GM18517 (cell line): ENCODE measurements at regions not wholly inside any gene's neighbourhood (a gene's known extent, or its start where the extent isn't known, plus 50 kb on each side); places are given as distances from the start of the nearest gene placed in this dataset.

ENCODE experiments used
- ATAC-seq: cut with Tn5 transposase; IDR thresholded peaks from one replicate; pipeline ENCODE4 v1.9.1; 2021; ENCODE audit warnings: mild to moderate bottlenecking, moderate library complexity; ENCODE audit not compliant: unreplicated experiment

- no peak for ATAC-seq
These were observed 100.1 kb upstream of the COL21A1 start for GRCh38 chr6:56347526-56347925.

DNA sequence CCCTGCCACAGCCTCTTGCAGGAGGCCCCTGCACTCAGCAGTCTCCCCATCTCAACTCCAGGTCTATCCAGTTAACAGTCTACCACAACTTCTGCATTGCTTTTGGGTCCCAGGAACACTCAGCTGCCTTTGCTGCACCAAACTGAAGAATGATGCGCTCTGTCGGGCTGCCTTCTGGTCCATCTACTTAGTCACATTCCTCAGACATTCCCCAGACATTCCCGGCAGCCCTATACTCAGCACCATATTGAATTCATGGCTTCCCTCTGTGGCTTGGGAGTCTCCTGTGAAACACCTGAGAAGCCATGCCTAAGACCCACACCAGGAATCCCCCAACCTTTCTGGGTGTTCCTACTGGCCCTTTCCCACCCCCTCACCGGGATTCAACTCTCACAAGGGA lies 99.6 kb upstream of the COL21A1 start:
- ATAC-seq, result no peak

- no peak for ATAC-seq
These were observed 98.1 kb upstream of the COL21A1 start for GRCh38 chr6:56345376-56345995.

DNA sequence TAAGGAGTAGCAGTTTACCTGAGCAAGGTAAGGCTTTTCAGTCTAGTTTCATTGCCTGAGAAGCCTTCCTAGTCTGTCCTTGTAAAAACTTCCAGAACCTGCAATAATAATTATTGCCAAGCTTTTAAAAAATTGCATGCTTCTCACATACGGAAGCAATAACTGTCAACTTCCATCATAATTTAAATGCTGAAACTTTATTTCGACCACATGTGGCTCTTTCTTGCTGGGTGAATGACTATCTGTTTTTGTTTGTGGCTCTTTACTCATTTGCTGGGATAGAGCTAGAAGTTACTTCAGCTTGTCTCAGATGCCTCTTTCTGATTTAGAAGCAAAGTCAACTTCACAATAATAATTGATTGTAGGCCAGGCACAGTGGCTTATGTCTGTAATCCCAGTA lies 95.9 kb upstream of the COL21A1 start:
- ATAC-seq, result no peak

GRCh38 chr6:56339524-56339923 lies 92.1 kb upstream of the COL21A1 start:
- ATAC-seq, result no peak

- no peak for ATAC-seq
These were observed 88.3 kb upstream of the COL21A1 start for GRCh38 chr6:56335726-56336125.

DNA sequence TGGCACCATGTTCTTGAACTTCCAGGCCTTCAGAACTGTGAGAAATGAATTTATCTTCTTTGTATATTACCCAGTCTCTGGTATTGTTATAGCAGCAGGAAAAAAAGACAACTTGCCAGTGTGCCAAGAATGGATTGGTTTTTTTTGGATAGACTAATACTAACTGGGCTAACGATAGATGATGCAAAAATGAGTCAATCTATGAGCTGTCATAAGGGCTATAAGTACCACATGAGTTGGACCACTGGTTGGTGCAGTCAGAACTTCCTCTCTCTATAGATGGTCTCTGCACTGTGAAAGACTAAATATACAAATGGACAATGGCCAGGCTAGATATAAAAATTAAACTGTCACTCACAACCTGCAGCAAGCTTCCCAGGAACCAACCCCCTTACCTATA lies 87.6 kb upstream of the COL21A1 start:
- ATAC-seq, result no peak

DNA sequence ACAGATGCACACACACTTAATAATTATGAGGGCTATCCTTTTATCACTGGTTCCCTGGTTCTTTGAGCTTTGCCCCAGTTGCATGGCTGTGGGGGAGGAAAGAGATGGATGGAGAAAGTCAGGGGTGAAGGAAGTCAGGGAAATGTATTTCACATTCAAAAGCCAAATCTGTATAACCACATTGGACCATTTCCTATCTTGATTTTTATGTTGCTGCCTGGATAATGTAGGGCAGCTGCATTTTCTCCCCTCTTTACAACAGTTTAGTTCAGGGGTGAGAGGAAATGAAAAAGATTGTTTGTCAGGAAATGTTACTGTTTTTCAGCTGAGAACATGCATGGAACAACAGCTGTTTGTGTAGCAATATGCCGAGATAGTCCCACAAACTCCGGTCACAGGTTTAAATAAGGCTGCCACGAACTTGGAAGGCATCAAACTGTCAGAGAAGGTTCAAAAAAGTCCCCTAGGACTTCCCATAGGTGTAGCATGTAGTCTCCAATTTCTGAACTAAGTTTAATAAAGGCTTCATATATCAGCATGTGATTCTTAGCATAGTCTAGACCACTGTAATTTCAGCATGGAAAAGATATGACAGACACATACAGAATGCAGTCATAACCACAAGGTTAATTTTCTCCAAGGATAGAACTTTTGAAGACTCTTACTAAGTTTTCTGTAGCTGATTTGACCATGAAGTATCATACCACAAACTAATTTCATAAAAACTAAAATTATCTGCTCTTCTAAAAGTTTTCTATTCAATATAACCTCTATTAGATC lies 82.1 kb upstream of the COL21A1 start:
- no peak for ATAC-seq

DNA sequence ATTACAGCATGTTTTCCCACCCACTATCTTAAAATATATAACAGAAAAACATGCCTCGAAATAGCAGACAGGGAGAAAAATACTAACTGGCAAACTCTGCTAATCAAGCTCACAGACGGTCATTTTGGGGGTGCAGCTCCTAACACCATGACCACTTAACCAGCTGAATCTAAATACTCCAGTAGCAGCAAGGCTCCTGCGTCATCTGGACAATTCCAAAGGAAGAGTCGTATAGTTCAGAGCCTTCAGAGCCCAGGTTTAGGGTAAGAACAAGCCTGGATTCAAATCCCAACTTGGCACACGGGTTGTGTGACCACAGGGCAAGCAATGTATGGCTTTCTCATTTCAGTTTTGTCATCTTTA lies 81.3 kb upstream of the COL21A1 start:
- no peak for ATAC-seq

GRCh38 chr6:56327946-56328727 lies 80.8 kb upstream of the COL21A1 start:
- no peak for ATAC-seq

DNA sequence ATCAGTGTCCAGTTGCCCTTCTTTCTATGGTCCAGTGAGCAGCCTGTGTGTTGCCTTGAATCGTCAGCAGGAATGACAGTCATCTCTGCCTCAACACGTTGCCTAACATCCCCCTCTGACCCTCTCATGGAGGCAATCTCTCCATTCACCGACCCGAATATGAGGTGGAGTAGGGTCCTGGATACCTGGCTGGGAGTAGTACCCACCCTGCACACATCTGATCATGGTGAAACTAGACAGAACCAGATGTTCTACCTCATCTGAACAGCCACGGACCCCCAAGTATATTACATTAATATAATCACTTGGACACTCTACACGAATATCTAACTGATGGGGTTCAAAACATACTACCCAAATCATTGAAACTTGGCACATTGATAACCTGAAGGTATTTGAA lies 77.0 kb upstream of the COL21A1 start:
- no peak for ATAC-seq

DNA sequence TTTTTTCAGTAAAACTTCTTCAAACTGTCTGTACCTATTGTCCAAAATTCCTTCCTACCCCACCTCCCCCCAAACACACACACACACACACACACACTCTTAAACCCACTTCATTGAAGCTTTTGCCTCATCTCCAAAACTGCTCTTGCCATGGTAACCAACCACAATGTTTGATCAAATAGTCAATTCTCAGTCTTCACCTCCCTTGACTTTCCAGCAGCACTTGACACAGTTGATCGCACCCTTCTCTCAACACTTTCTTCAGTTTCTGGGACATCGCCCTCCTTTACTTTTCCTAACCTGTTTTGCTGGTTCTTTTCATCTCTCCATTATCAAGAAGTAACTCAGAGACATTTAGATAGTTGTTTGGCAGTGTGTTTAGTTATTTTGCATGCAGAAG lies 71.5 kb upstream of the COL21A1 start:
- no peak for ATAC-seq

- no peak for ATAC-seq
These were observed 67.5 kb upstream of the COL21A1 start for GRCh38 chr6:56314683-56315523.

GRCh38 chr6:56311533-56312448 lies 64.4 kb upstream of the COL21A1 start:
- ATAC-seq, result no peak

DNA sequence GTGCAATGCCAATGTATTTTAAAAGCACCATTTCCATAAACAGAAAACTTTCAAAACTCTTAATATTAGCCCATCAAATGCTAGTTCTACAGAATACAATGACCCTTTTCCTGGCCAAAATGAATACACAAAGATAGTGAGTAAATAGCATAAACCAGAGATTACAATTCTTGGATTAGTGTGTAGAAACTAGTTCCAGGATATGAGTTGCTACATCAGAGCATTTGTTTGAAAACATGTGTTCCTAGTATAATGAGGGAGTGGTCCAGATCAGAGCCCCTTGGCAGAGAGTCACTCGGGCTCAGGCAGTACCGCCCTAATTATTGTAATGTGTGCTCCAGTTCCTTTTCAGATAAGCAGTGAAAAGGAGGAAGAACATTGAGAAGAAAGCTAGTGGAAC lies 63.7 kb upstream of the COL21A1 start:
- no peak for ATAC-seq

GRCh38 chr6:56310241-56310640 lies 62.9 kb upstream of the COL21A1 start:
- ATAC-seq, result no peak

DNA sequence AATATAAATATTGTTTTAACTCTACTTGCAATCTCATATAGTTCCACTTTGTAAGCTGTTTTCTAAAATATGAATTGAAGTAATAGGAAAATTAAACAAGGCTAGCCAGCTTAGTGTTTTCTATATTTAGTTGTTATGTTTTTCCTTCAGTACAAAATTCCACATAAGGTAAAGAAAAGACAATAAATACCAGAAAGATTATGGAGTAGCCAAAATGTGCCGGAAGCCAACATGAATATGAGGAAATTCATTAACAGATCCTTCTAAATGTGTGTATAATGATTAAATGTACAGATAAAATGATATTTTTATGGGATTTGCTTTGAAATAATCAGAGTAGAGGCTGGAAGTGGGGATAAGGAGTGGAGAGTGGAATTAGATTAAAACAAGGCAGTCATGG lies 52.5 kb upstream of the COL21A1 start:
- ATAC-seq, result no peak

DNA sequence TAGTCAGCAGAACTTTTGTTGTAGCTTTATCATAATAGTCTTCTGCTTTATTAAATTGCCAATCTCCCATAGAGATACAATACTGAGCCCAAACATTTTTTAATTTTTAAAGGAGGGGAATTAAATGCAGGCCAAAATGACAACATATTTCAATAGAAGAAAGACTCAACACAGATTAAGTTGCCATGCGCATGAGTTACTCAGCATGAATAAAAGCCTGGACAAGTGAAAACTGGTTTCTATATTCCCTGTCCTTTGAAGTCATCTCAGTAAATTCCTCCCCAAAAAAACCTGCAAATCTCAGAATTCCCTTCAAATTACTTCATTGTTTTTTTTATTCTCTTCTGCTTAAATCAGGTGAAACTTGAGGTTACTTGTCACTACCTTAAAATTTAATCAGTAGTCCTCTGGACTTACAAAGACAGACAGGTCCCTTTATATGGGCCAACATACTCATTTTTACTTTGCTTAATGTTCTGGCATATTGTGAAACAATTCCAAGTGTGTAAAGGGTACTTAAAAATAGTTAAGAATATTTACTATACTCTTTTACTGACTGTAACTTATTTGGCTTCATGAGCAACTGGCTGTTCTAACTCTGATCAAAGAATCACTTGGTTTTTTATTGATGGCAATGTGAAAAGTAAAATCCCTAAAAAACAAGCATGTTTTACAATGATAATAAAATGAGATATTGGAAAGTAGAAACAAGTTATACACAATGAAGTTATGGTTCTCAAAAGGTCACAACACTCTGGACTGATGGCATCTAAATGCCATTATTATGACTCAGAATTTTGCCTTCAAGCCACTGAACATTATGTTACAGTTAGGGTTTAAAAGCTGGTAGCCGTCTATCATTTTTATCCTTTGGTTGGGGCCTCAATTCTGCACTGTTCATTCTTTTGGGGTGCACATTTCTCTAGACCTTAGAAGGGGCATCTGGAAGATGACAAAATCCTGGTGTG lies 49.9 kb upstream of the COL21A1 start:
- ATAC-seq, result no peak
